IMR-90 (cell line): ENCODE measurements at regions not wholly inside any gene's neighbourhood (a gene's known extent, or its start where the extent isn't known, plus 50 kb on each side); places are given as distances from the start of the nearest gene placed in this dataset.
A peak's percentile ranks its signal among the peaks of the same experiment; 100 is the strongest.

ENCODE experiments used
- ATAC-seq: fragments of 200-7000 bp; cut with Tn5 transposase; 2 replicates; pipeline ENCODE4 v1.9.1; 2020; ENCODE audit warnings: low read depth, mild to moderate bottlenecking, moderate library complexity
- BruUV-seq: library from RNA; stranded (reverse); fragments of 400-500 nt; replicated peaks from 2 replicates; lab custom pipeline; 2021; lab: Mats Ljungman, UMichigan
- CTCF ChIA-PET: fragments of 300-600 bp; formaldehyde crosslinking; extraction: SDS; loops from one replicate; lab custom pipeline; 2021; ENCODE audit warnings: antibody characterized with exemption; lab: Yijun Ruan, JAX
- POLR2A ChIA-PET: fragments of 300-600 bp; sonication (Branson Sonifier 250); formaldehyde crosslinking; loops from one replicate; lab custom pipeline; 2022; ENCODE audit warnings: antibody characterized with exemption; ENCODE audit not compliant: unreplicated experiment; lab: Charles Lee
- DNase-seq: peaks from one replicate; pipeline ENCODE4 v3.0.0; 2013
- H2AFZ ChIP-seq: replicated peaks from 2 replicates; pipeline ENCODE3; 2013; ENCODE audit warnings: low read length, mild to moderate bottlenecking; ENCODE audit not compliant: poor library complexity
- H2AK5ac ChIP-seq: 2 replicates; pipeline ENCODE4 v1.6.1; 2013; ENCODE audit warnings: low read depth, low read length, inconsistent platforms
- H2AK9ac ChIP-seq: replicated peaks from 2 replicates; pipeline ENCODE3; 2013; ENCODE audit warnings: mild to moderate bottlenecking, low read depth, low read length, moderate library complexity; ENCODE audit not compliant: poor library complexity
- H2BK120ac ChIP-seq: 2 replicates; pipeline ENCODE4 v1.6.1; 2013; ENCODE audit warnings: low read depth, low read length, inconsistent platforms
- H2BK15ac ChIP-seq: 3 replicates; pipeline ENCODE4 v1.6.1; 2013; ENCODE audit warnings: low read depth, low read length, inconsistent platforms
- H2BK20ac ChIP-seq: 2 replicates; pipeline ENCODE4 v1.6.1; 2013; ENCODE audit warnings: low read depth, mild to moderate bottlenecking, inconsistent platforms, low read length, moderate library complexity
- H2BK5ac ChIP-seq: 2 replicates; pipeline ENCODE4 v1.6.1; 2013; ENCODE audit warnings: mild to moderate bottlenecking, low read depth, low read length, inconsistent platforms; ENCODE audit not compliant: poor library complexity, severe bottlenecking
- H3K14ac ChIP-seq: replicated peaks from 2 replicates; pipeline ENCODE4 v1.6.1; 2013; ENCODE audit warnings: low read depth, low read length, inconsistent platforms
- H3K18ac ChIP-seq: 2 replicates; pipeline ENCODE4 v1.6.1; 2013; ENCODE audit warnings: low read depth, low read length, control low read depth
- H3K23ac ChIP-seq: 2 replicates; pipeline ENCODE4 v1.6.1; 2013; ENCODE audit warnings: low read depth, low read length, inconsistent platforms
- H3K27ac ChIP-seq: 2 replicates; pipeline ENCODE4 v1.5.1; 2013; ENCODE audit warnings: mild to moderate bottlenecking, control low read depth, low read length; ENCODE audit not compliant: insufficient read depth
- H3K27me3 ChIP-seq: 2 replicates; pipeline ENCODE4 v1.6.1; 2013; ENCODE audit warnings: low read length; ENCODE audit not compliant: control insufficient read depth, insufficient read depth
- H3K36me3 ChIP-seq: 2 replicates; pipeline ENCODE4 v1.6.1; 2013; ENCODE audit warnings: low read length, mixed read lengths; ENCODE audit not compliant: control insufficient read depth, insufficient read depth
- H3K4ac ChIP-seq: 2 replicates; pipeline ENCODE4 v1.6.1; 2013; ENCODE audit warnings: low read depth, low read length, inconsistent platforms
- H3K4me1 ChIP-seq: 2 replicates; pipeline ENCODE4 v1.6.1; 2013; ENCODE audit warnings: low read length, mixed read lengths; ENCODE audit not compliant: control insufficient read depth, insufficient read depth
- H3K4me2 ChIP-seq: 2 replicates; pipeline ENCODE4 v1.6.1; 2013; ENCODE audit warnings: low read depth, mild to moderate bottlenecking, control low read depth, low read length, moderate library complexity
- H3K4me3 ChIP-seq: 2 replicates; pipeline ENCODE4 v1.5.1; 2013; ENCODE audit warnings: low read depth, mild to moderate bottlenecking, control low read depth, low read length, moderate library complexity; ENCODE audit not compliant: insufficient read depth
- H3K56ac ChIP-seq: 2 replicates; pipeline ENCODE4 v1.6.1; 2013; ENCODE audit warnings: low read length, inconsistent platforms; ENCODE audit not compliant: insufficient read depth; ENCODE audit errors: extremely low read depth
- H3K79me1 ChIP-seq, 2 experiments: 2 replicates each; pipeline ENCODE4 v1.6.1; 2013; ENCODE audit warnings: low read length in 2 of 2, inconsistent platforms in 1 of 2, low read depth in 1 of 2
- H3K9ac ChIP-seq: 2 replicates; pipeline ENCODE4 v1.6.1; 2013; ENCODE audit warnings: low read depth, low read length, control low read depth
- H3K9me1 ChIP-seq: 2 replicates; pipeline ENCODE4 v1.6.1; 2013; ENCODE audit warnings: low read length, inconsistent platforms; ENCODE audit not compliant: insufficient read depth
- H3K9me3 ChIP-seq: 2 replicates; pipeline ENCODE4 v1.6.1; 2013; ENCODE audit warnings: low read length; ENCODE audit not compliant: control insufficient read depth, insufficient read depth
- H4K20me1 ChIP-seq: 2 replicates; pipeline ENCODE4 v1.6.1; 2013; ENCODE audit warnings: low read length, inconsistent platforms; ENCODE audit not compliant: insufficient read depth
- H4K5ac ChIP-seq: 2 replicates; pipeline ENCODE4 v1.6.1; 2013; ENCODE audit warnings: mild to moderate bottlenecking, low read depth, low read length, control low read depth
- H4K8ac ChIP-seq, 2 experiments: 2 replicates each; pipeline ENCODE4 v1.6.1; 2013; ENCODE audit warnings: low read depth in 2 of 2, low read length in 2 of 2, control low read depth in 1 of 2, inconsistent platforms in 1 of 2
- H4K91ac ChIP-seq: 2 replicates; pipeline ENCODE4 v1.6.1; 2013; ENCODE audit warnings: low read depth, low read length, inconsistent platforms; ENCODE audit not compliant: insufficient read depth
- BHLHE40 ChIP-seq: fragments of 150-350 bp; IDR thresholded peaks from 2 replicates; pipeline ENCODE4 v1.6.1; 2016; ENCODE audit warnings: mild to moderate bottlenecking, low read depth, low read length
- CHD1 ChIP-seq: IDR thresholded peaks from 2 replicates; pipeline ENCODE4 v1.6.1; 2012; ENCODE audit warnings: low read depth, low read length, improper control_type of control experiment
- CTCF ChIP-seq: conservative IDR thresholded peaks from 2 replicates; pipeline ENCODE4 v1.5.1; 2012; ENCODE audit warnings: mild to moderate bottlenecking, low read depth, low read length, improper control_type of control experiment
- MAZ ChIP-seq: IDR thresholded peaks from 2 replicates; pipeline ENCODE4 v1.6.1; 2012; ENCODE audit warnings: low read depth, mild to moderate bottlenecking, low read length, improper control_type of control experiment, moderate library complexity, borderline replicate concordance
- MXI1 ChIP-seq: IDR thresholded peaks from 2 replicates; pipeline ENCODE4 v1.6.1; 2012; ENCODE audit warnings: low read depth, mild to moderate bottlenecking, low read length, moderate library complexity, borderline replicate concordance
- NFE2L2 ChIP-seq: fragments of 150-350 bp; IDR thresholded peaks from 2 replicates; pipeline ENCODE4 v1.6.1; 2016; ENCODE audit warnings: low read depth, mild to moderate bottlenecking, low read length
- RFX5 ChIP-seq: IDR thresholded peaks from 2 replicates; pipeline ENCODE4 v1.8.0; 2012; ENCODE audit warnings: low read depth, mild to moderate bottlenecking, low read length, moderate library complexity
- WGBS, 2 experiments: methylation state at CpG; one replicate each; pipeline versions ENCODE4 v1.1.5 to v1.1.7; 2013; ENCODE audit warnings: missing lambda C conversion rate in 2 of 2; ENCODE audit not compliant: insufficient read length in 1 of 2; ENCODE audit errors: extremely low coverage in 2 of 2; 5-methylcytosine and 5-hydroxymethylcytosine counted together
- dilution Hi-C: fragments of 300-500 bp; cut with HindIII; formaldehyde crosslinking; loops from one replicate; pipeline ENCODE4 v1.14.3; 2018; ENCODE audit warnings: low sequenced_read_pairs; ENCODE audit not compliant: unreplicated experiment
- in situ Hi-C: fragments of 300-500 bp; cut with MboI; formaldehyde crosslinking; loops from 3 replicates; pipeline ENCODE4 v1.14.3; 2019; ENCODE audit warnings: low sequenced_read_pairs, inconsistent platforms, mixed read lengths
- intact Hi-C: fragments of 100-400 bp; cut with micrococcal nuclease; formaldehyde crosslinking; loops from 2 replicates; pipeline ENCODE4 v1.10.0; 2022
- TF ChIP-seq, protein P1 (sequence below): fragments of 150-350 bp; IDR thresholded peaks from 2 replicates; pipeline ENCODE4 v1.6.1; 2017; ENCODE audit warnings: mild to moderate bottlenecking, antibody characterized with exemption, low read length, low read depth
- TF ChIP-seq, protein P2 (sequence below): fragments of 150-350 bp; IDR thresholded peaks from 2 replicates; pipeline ENCODE4 v1.6.1; 2016; ENCODE audit warnings: low read depth, mild to moderate bottlenecking, low read length, moderate library complexity, borderline replicate concordance

DNA sequence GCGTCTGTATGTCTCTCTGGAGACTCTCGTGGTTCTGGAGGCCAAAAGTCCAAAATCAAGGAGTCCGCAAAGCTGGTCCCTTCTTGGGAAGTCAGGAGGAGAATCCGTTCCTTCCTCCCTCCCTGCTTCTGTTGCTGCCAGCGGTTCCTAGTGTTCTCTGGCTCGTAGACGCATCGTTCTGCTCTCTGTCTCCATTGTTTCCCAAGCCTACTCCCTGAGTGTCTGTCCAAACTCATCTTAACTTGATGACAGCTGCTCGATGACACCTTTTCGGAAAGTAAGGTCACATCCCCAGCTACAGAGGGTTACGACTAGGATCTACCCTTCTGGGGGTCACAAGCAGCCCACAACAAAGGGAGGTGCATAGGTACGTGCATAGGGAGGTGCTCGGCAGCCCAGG lies 80.7 kb upstream of the FOXF1 start:
- Histone ChIP-seq H3K27ac (no peak overlapping the region), H3K56ac (no peak overlapping the region), H3K36me3 (no peaks in the 10 kb centered on the region), H2BK5ac (no peak overlapping the region), H3K4me3 (no peak overlapping the region), H2BK20ac (no peak overlapping the region), H3K18ac (no peak overlapping the region), H3K9ac (no peak overlapping the region), H4K8ac (no peak overlapping the region), H3K27me3 (no peaks in the 10 kb centered on the region; the same call in none of the 2 replicates), H4K20me1 (no peaks in the 10 kb centered on the region), H3K23ac (no peak overlapping the region), H3K9me1 (peaks cover 4% of the 10 kb centered on the region; the same call in 1 of the 2 replicates), H3K4me2 (no peak overlapping the region), H2AK9ac (no peak overlapping the region), H3K4me1 (peaks cover 5% of the 10 kb centered on the region; the same call in 1 of the 2 replicates), H2AFZ (no peak overlapping the region), H2AK5ac (peak overlapping the region; percentile 35; the same call in 1 of the 2 replicates), H2BK120ac (no peak overlapping the region), H2BK15ac (no peak overlapping the region), H4K5ac (no peak overlapping the region), H3K14ac (no peak overlapping the region), H4K91ac (no peak overlapping the region), H3K9me3 (no peaks in the 10 kb centered on the region), H3K79me1 (no peaks in the 10 kb centered on the region), H3K4ac (peak overlapping the region; percentile 47; the same call in 1 of the 2 replicates)
- no peak for DNase-seq
- ATAC-seq = no peak
- ChIA-PET POLR2A (no interaction called here), CTCF (no interaction called here)
- intact Hi-C loops (no loop called here), dilution Hi-C loops (no loop called here), in situ Hi-C loops (no loop called here)
- 100% methylated on average over 1 of the region's 13 CpGs; no CpG with 5 or more reads in 1 of the 2 experiments for WGBS, 2 experiments
- TF ChIP-seq BHLHE40 = no peak
- TF ChIP-seq, protein P1, sequence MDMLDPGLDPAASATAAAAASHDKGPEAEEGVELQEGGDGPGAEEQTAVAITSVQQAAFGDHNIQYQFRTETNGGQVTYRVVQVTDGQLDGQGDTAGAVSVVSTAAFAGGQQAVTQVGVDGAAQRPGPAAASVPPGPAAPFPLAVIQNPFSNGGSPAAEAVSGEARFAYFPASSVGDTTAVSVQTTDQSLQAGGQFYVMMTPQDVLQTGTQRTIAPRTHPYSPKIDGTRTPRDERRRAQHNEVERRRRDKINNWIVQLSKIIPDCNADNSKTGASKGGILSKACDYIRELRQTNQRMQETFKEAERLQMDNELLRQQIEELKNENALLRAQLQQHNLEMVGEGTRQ = no peak
- no peak for TF ChIP-seq MXI1
- TF ChIP-seq, protein P2, sequence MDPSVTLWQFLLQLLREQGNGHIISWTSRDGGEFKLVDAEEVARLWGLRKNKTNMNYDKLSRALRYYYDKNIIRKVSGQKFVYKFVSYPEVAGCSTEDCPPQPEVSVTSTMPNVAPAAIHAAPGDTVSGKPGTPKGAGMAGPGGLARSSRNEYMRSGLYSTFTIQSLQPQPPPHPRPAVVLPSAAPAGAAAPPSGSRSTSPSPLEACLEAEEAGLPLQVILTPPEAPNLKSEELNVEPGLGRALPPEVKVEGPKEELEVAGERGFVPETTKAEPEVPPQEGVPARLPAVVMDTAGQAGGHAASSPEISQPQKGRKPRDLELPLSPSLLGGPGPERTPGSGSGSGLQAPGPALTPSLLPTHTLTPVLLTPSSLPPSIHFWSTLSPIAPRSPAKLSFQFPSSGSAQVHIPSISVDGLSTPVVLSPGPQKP = no peak
- TF ChIP-seq RFX5 = no peak
- no peak for TF ChIP-seq NFE2L2
- no peak for TF ChIP-seq CTCF
- TF ChIP-seq MAZ = no peak
- TF ChIP-seq CHD1 = no peak
- no TSS peak for BruUV-seq
